ENCODE measurements at regions not wholly inside any gene's neighbourhood (a gene's known extent, or its start where the extent isn't known, plus 50 kb on each side); places are given as distances from the start of the nearest gene placed in this dataset.
"Not testable (repeated sequence)": the region's sequence is repeated elsewhere in the genome, so short reads cannot be mapped to it uniquely, and the experiment has no call there.

- Mint-ChIP-seq H3K4me3 (no peak overlapping the region), H3K9me3 (no peaks in the 10 kb centered on the region), H3K27ac (no peak overlapping the region), H3K36me3 (ENCODE audit: low read depth) (no peaks in the 10 kb centered on the region), H3K4me1 (ENCODE audit: low read depth) (no peaks in the 10 kb centered on the region), H3K27me3 (no peaks in the 10 kb centered on the region)
- intact Hi-C loops (cut with micrococcal nuclease) = no loop called here
Observed at GRCh38 chr3:148540851-148541250, 156.9 kb upstream of the AGTR1 start.

- intact Hi-C loops (cut with micrococcal nuclease) = no loop called here
- no peaks in the 10 kb centered on the region for H3K36me3 Mint-ChIP-seq (ENCODE audit: low read depth)
- H3K27ac Mint-ChIP-seq = no peak overlapping the region
- peaks cover 8% of the 10 kb centered on the region for H3K9me3 Mint-ChIP-seq
- H3K4me1 Mint-ChIP-seq (ENCODE audit: low read depth) = no peaks in the 10 kb centered on the region
- H3K4me3 Mint-ChIP-seq = no peak overlapping the region
- no peaks in the 10 kb centered on the region for H3K27me3 Mint-ChIP-seq
Observed at GRCh38 chr3:148546959-148547358, 150.7 kb upstream of the AGTR1 start.

GRCh38 chr3:148551767-148552260 lies 145.9 kb upstream of the AGTR1 start:
- H3K27me3 Mint-ChIP-seq = no peaks in the 10 kb centered on the region
- H3K36me3 Mint-ChIP-seq (ENCODE audit: low read depth) = no peaks in the 10 kb centered on the region
- H3K4me3 Mint-ChIP-seq = no peak overlapping the region
- peaks cover 12% of the 10 kb centered on the region for H3K9me3 Mint-ChIP-seq
- intact Hi-C loops (cut with micrococcal nuclease) = no loop called here
- H3K27ac Mint-ChIP-seq = no peak overlapping the region
- no peaks in the 10 kb centered on the region for H3K4me1 Mint-ChIP-seq (ENCODE audit: low read depth)

- Mint-ChIP-seq H3K4me1 (ENCODE audit: low read depth) (no peaks in the 10 kb centered on the region), H3K36me3 (ENCODE audit: low read depth) (no peaks in the 10 kb centered on the region), H3K4me3 (no peak overlapping the region), H3K27ac (no peak overlapping the region), H3K27me3 (no peaks in the 10 kb centered on the region), H3K9me3 (peaks cover 6% of the 10 kb centered on the region)
- intact Hi-C loops (cut with micrococcal nuclease) = no loop called here
Observed at GRCh38 chr3:148554367-148554766, 143.3 kb upstream of the AGTR1 start.

- Mint-ChIP-seq H3K9me3 (peaks cover 22% of the 10 kb centered on the region), H3K4me1 (ENCODE audit: low read depth) (no peaks in the 10 kb centered on the region), H3K27me3 (no peaks in the 10 kb centered on the region), H3K4me3 (no peak overlapping the region), H3K36me3 (ENCODE audit: low read depth) (no peaks in the 10 kb centered on the region), H3K27ac (no peak overlapping the region)
- intact Hi-C loops (cut with micrococcal nuclease) = no loop called here
Observed at GRCh38 chr3:148556664-148557063, 141.0 kb upstream of the AGTR1 start.

GRCh38 chr3:148577579-148577978 lies 120.1 kb upstream of the AGTR1 start:
- H3K4me1 Mint-ChIP-seq (ENCODE audit: low read depth); H3K36me3 Mint-ChIP-seq (ENCODE audit: low read depth); H3K27ac Mint-ChIP-seq; H3K27me3 Mint-ChIP-seq; intact Hi-C loops (cut with micrococcal nuclease); H3K4me3 Mint-ChIP-seq: not testable (repeated sequence)
- peaks cover 33% of the 10 kb centered on the region for H3K9me3 Mint-ChIP-seq

- no peaks in the 10 kb centered on the region for H3K4me1 Mint-ChIP-seq (ENCODE audit: low read depth)
- H3K27me3 Mint-ChIP-seq = no peaks in the 10 kb centered on the region
- intact Hi-C loops (cut with micrococcal nuclease) = no loop called here
- no peaks in the 10 kb centered on the region for H3K36me3 Mint-ChIP-seq (ENCODE audit: low read depth)
- no peak overlapping the region for H3K27ac Mint-ChIP-seq
- no peak overlapping the region for H3K4me3 Mint-ChIP-seq
- H3K9me3 Mint-ChIP-seq = peaks cover 12% of the 10 kb centered on the region
Observed at GRCh38 chr3:148582126-148582525, 115.6 kb upstream of the AGTR1 start.

- Mint-ChIP-seq H3K4me1 (ENCODE audit: low read depth) (no peaks in the 10 kb centered on the region), H3K27ac (no peak overlapping the region), H3K27me3 (no peaks in the 10 kb centered on the region), H3K9me3 (no peaks in the 10 kb centered on the region), H3K36me3 (ENCODE audit: low read depth) (no peaks in the 10 kb centered on the region), H3K4me3 (no peak overlapping the region)
- intact Hi-C loops (cut with micrococcal nuclease) = no loop called here
Observed at GRCh38 chr3:148583793-148584192, 113.9 kb upstream of the AGTR1 start.

- no peaks in the 10 kb centered on the region for H3K4me1 Mint-ChIP-seq (ENCODE audit: low read depth)
- H3K9me3 Mint-ChIP-seq = no peaks in the 10 kb centered on the region
- intact Hi-C loops (cut with micrococcal nuclease) = no loop called here
- no peak overlapping the region for H3K27ac Mint-ChIP-seq
- H3K4me3 Mint-ChIP-seq = no peak overlapping the region
- H3K27me3 Mint-ChIP-seq = no peaks in the 10 kb centered on the region
- no peaks in the 10 kb centered on the region for H3K36me3 Mint-ChIP-seq (ENCODE audit: low read depth)
Observed at GRCh38 chr3:148584438-148584837, 113.3 kb upstream of the AGTR1 start.

GRCh38 chr3:148585671-148586379 lies 111.9 kb upstream of the AGTR1 start:
- no peaks in the 10 kb centered on the region for H3K4me1 Mint-ChIP-seq (ENCODE audit: low read depth)
- H3K27me3 Mint-ChIP-seq = no peaks in the 10 kb centered on the region
- no peaks in the 10 kb centered on the region for H3K36me3 Mint-ChIP-seq (ENCODE audit: low read depth)
- H3K4me3 Mint-ChIP-seq = no peak overlapping the region
- H3K27ac Mint-ChIP-seq = no peak overlapping the region
- no peaks in the 10 kb centered on the region for H3K9me3 Mint-ChIP-seq
- intact Hi-C loops (cut with micrococcal nuclease) = no loop called here

- no peak overlapping the region for H3K4me3 Mint-ChIP-seq
Observed at GRCh38 chr3:148588291-148588690, 109.4 kb upstream of the AGTR1 start.

GRCh38 chr3:148591525-148591924 lies 106.2 kb upstream of the AGTR1 start:
- Mint-ChIP-seq H3K27ac (no peak overlapping the region), H3K27me3 (no peaks in the 10 kb centered on the region), H3K9me3 (no peaks in the 10 kb centered on the region), H3K4me1 (ENCODE audit: low read depth) (no peaks in the 10 kb centered on the region), H3K4me3 (no peak overlapping the region), H3K36me3 (ENCODE audit: low read depth) (no peaks in the 10 kb centered on the region)
- intact Hi-C loops (cut with micrococcal nuclease) = no loop called here

More at GRCh38 chr3:148588291-148588690, 109.4 kb upstream of the AGTR1 start:
- no peaks in the 10 kb centered on the region for H3K4me1 Mint-ChIP-seq (ENCODE audit: low read depth)
- intact Hi-C loops (cut with micrococcal nuclease) = no loop called here
- no peaks in the 10 kb centered on the region for H3K27me3 Mint-ChIP-seq
- no peaks in the 10 kb centered on the region for H3K9me3 Mint-ChIP-seq
- no peak overlapping the region for H3K27ac Mint-ChIP-seq
- no peaks in the 10 kb centered on the region for H3K36me3 Mint-ChIP-seq (ENCODE audit: low read depth)

GRCh38 chr3:148598619-148599018 lies 99.1 kb upstream of the AGTR1 start:
- H3K9me3 Mint-ChIP-seq = no peaks in the 10 kb centered on the region
- H3K36me3 Mint-ChIP-seq (ENCODE audit: low read depth) = no peaks in the 10 kb centered on the region
- H3K4me1 Mint-ChIP-seq (ENCODE audit: low read depth) = no peaks in the 10 kb centered on the region
- H3K27ac Mint-ChIP-seq = no peak overlapping the region
- intact Hi-C loops (cut with micrococcal nuclease) = no loop called here
- H3K27me3 Mint-ChIP-seq = no peaks in the 10 kb centered on the region
- no peak overlapping the region for H3K4me3 Mint-ChIP-seq

GRCh38 chr3:148599481-148599880 lies 98.2 kb upstream of the AGTR1 start:
- H3K4me3 Mint-ChIP-seq = no peak overlapping the region
- H3K27me3 Mint-ChIP-seq = no peaks in the 10 kb centered on the region
- intact Hi-C loops (cut with micrococcal nuclease) = no loop called here
- H3K9me3 Mint-ChIP-seq = no peaks in the 10 kb centered on the region
- H3K27ac Mint-ChIP-seq = no peak overlapping the region
- no peaks in the 10 kb centered on the region for H3K36me3 Mint-ChIP-seq (ENCODE audit: low read depth)
- H3K4me1 Mint-ChIP-seq (ENCODE audit: low read depth) = no peaks in the 10 kb centered on the region

GRCh38 chr3:148600440-148600839 lies 97.3 kb upstream of the AGTR1 start:
- no peaks in the 10 kb centered on the region for H3K4me1 Mint-ChIP-seq (ENCODE audit: low read depth)
- intact Hi-C loops (cut with micrococcal nuclease) = no loop called here
- no peak overlapping the region for H3K27ac Mint-ChIP-seq
- H3K36me3 Mint-ChIP-seq (ENCODE audit: low read depth) = no peaks in the 10 kb centered on the region
- H3K27me3 Mint-ChIP-seq = no peaks in the 10 kb centered on the region
- no peaks in the 10 kb centered on the region for H3K9me3 Mint-ChIP-seq
- no peak overlapping the region for H3K4me3 Mint-ChIP-seq
